Muscle of back (tissue), 3 donors: ENCODE measurements at regions not wholly inside any gene's neighbourhood (a gene's known extent, or its start where the extent isn't known, plus 50 kb on each side); places are given as distances from the start of the nearest gene placed in this dataset.

Experiments used
- DNase-seq, 3 donors: peaks; one replicate each; pipeline versions ENCODE4 v3.0.0 to v3.0.0-alpha.2; 2013

- no peak for DNase-seq
Observed at GRCh38 chr3:181855825-181856224, 144.1 kb downstream of the SOX2 start.

GRCh38 chr3:181859518-181859917, 147.8 kb downstream of the SOX2 start:
- DNase-seq = no peak

GRCh38 chr3:181860235-181860634, 148.5 kb downstream of the SOX2 start:
- no peak for DNase-seq

GRCh38 chr3:181862502-181862901, 150.8 kb downstream of the SOX2 start:
- DNase-seq = no peak

GRCh38 chr3:181868576-181869082, 156.9 kb downstream of the SOX2 start:
- no peak for DNase-seq

- DNase-seq = peak in 2 of 3 donors; percentile 15 to 19
Observed at GRCh38 chr3:181872887-181873286, 161.2 kb downstream of the SOX2 start.

- DNase-seq = peak in 1 of 3 donors; percentile 4
Observed at GRCh38 chr3:181879926-181880325, 168.2 kb downstream of the SOX2 start.

- DNase-seq = peak in 2 of 3 donors; percentile 30 to 43
Observed at GRCh38 chr3:181880331-181880730, 168.6 kb downstream of the SOX2 start.

- DNase-seq = no peak
Observed at GRCh38 chr3:181881749-181882148, 170.0 kb downstream of the SOX2 start.

- no peak for DNase-seq
Observed at GRCh38 chr3:181885868-181886630, 174.3 kb downstream of the SOX2 start.

GRCh38 chr3:181886676-181887075, 175.0 kb downstream of the SOX2 start:
- DNase-seq = no peak

- DNase-seq = no peak
Observed at GRCh38 chr3:181887685-181888084, 176.0 kb downstream of the SOX2 start.

GRCh38 chr3:181888234-181888633, 176.5 kb downstream of the SOX2 start:
- DNase-seq = no peak

- DNase-seq = no peak
Observed at GRCh38 chr3:181892848-181893247, 181.1 kb downstream of the SOX2 start.

GRCh38 chr3:181896605-181897004, 184.9 kb downstream of the SOX2 start:
- no peak for DNase-seq

GRCh38 chr3:181899702-181900101, 188.0 kb downstream of the SOX2 start:
- no peak for DNase-seq

GRCh38 chr3:181901626-181902025, 189.9 kb downstream of the SOX2 start:
- no peak for DNase-seq

GRCh38 chr3:181906338-181906737, 194.6 kb downstream of the SOX2 start:
- no peak for DNase-seq

GRCh38 chr3:181909241-181909640, 197.5 kb downstream of the SOX2 start:
- no peak for DNase-seq

GRCh38 chr3:181912384-181912783, 200.7 kb downstream of the SOX2 start:
- DNase-seq = no peak

- DNase-seq = no peak
Observed at GRCh38 chr3:181913254-181913653, 201.5 kb downstream of the SOX2 start.

- no peak for DNase-seq
Observed at GRCh38 chr3:181915551-181915950, 203.8 kb downstream of the SOX2 start.

- DNase-seq = no peak
Observed at GRCh38 chr3:181916013-181916412, 204.3 kb downstream of the SOX2 start.

- DNase-seq = no peak
Observed at GRCh38 chr3:181917027-181917426, 205.3 kb downstream of the SOX2 start.
